ENCODE measurements at regions not wholly inside any gene's neighbourhood (a gene's known extent, or its start where the extent isn't known, plus 50 kb on each side); places are given as distances from the start of the nearest gene placed in this dataset.

DNA sequence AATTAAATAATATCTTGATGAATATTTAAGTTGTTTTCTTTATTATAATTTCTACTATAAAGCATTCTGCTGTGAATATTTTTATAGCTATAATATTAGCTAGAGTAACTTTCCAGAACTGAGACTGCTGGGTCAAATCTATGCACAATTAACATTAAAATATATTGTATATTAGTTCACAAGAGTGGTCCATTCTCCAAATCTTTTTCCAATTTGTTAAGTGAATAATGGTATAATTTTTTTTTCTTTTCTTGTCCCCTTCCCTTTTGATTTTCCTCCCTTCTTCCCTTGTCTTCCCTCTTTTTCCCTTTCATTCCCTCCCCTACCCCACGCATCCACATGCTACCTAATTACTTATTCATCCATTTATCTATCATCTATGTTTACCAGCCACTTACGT is 977.5 kb downstream of the TUSC7 start:
- TF ChIP-seq CTCF (IDR thresholded peaks at IDR 0.05; ENCODE audit: low read length) (no peak), EZH2 (optimal IDR thresholded peaks at IDR 0.05; ENCODE audit: low read depth, low read length) (no peak), EZH2phosphoT487 (IDR thresholded peaks at IDR 0.05; ENCODE audit: low read length) (no peak)

Measured in MM.1S (cell line).